CD4-positive, alpha-beta T cell (primary cell): ENCODE measurements at regions not wholly inside any gene's neighbourhood (a gene's known extent, or its start where the extent isn't known, plus 50 kb on each side); places are given as distances from the start of the nearest gene placed in this dataset.
A peak's percentile ranks its signal among the peaks of the same experiment; 100 is the strongest.

Experiments
- ATAC-seq: fragments of 200-7000 bp; cut with Tn5 transposase; one replicate; pipeline ENCODE4 v1.10.0; 2022; ENCODE audit warnings: mild to moderate bottlenecking; ENCODE audit not compliant: poor library complexity
- CTCF ChIA-PET: fragments of 350-600 bp; sonication (Branson Sonifier 250); formaldehyde crosslinking; loops from one replicate; lab custom pipeline; 2021; ENCODE audit warnings: antibody characterized with exemption, inconsistent platforms; lab: Charles Lee
- POLR2A ChIA-PET: fragments of 350-600 bp; sonication (Branson Sonifier 250); formaldehyde crosslinking; loops from one replicate; lab custom pipeline; 2021; ENCODE audit warnings: antibody characterized with exemption, inconsistent platforms; lab: Charles Lee
- DNase-seq, 14 experiments: peaks; one replicate each; pipeline ENCODE4 v3.0.0-alpha.2; 2013 to 2020; ENCODE audit warnings: mixed read lengths in 2 of 14
- H3K27ac ChIP-seq, 2 donors: one replicate each; pipeline versions ENCODE4 v1.5.1 to v1.7.0; 2013; ENCODE audit warnings: low read length in 2 of 2, low read depth in 1 of 2, mild to moderate bottlenecking in 1 of 2
- H3K27me3 ChIP-seq, 2 experiments: 1 replicate in 1 of 2; 2 replicates in 1 of 2; pipeline versions ENCODE4 v1.6.1 to v1.7.0; 2013; ENCODE audit warnings: low read length in 2 of 2, control low read depth in 1 of 2, mild to moderate bottlenecking in 1 of 2, moderate library complexity in 1 of 2; ENCODE audit not compliant: insufficient read depth in 2 of 2, control insufficient read depth in 1 of 2
- H3K36me3 ChIP-seq: one replicate; pipeline ENCODE4 v1.6.1; 2013; ENCODE audit warnings: low read length, control low read depth; ENCODE audit not compliant: insufficient read depth
- H3K4me1 ChIP-seq: one replicate; pipeline ENCODE4 v1.6.1; 2013; ENCODE audit warnings: low read length, control low read depth; ENCODE audit not compliant: insufficient read depth
- H3K4me3 ChIP-seq: one replicate; pipeline ENCODE4 v1.5.1; 2013; ENCODE audit warnings: mild to moderate bottlenecking, low read length, moderate library complexity
- H3K9me3 ChIP-seq, 2 experiments: 1 replicate in 1 of 2; 2 replicates in 1 of 2; pipeline versions ENCODE4 v1.6.1 to v1.7.0; 2013; ENCODE audit warnings: low read length in 2 of 2, mild to moderate bottlenecking in 2 of 2, control low read depth in 1 of 2, moderate library complexity in 1 of 2; ENCODE audit not compliant: control insufficient read depth in 1 of 2, insufficient read depth in 1 of 2
- H3K27ac Mint-ChIP-seq: one replicate; pipeline ENCODE4 v1.8.0; 2020; ENCODE audit warnings: mixed read lengths
- H3K27me3 Mint-ChIP-seq: one replicate; pipeline ENCODE4 v1.8.0; 2021; ENCODE audit warnings: mixed read lengths
- H3K36me3 Mint-ChIP-seq: one replicate; pipeline ENCODE4 v1.8.0; 2021; ENCODE audit warnings: low read depth, mixed read lengths
- H3K4me1 Mint-ChIP-seq: one replicate; pipeline ENCODE4 v1.8.0; 2021; ENCODE audit warnings: low read depth, mixed read lengths
- H3K4me3 Mint-ChIP-seq: one replicate; pipeline ENCODE4 v1.8.0; 2020; ENCODE audit warnings: mild to moderate bottlenecking, mixed read lengths
- H3K9me3 Mint-ChIP-seq: one replicate; pipeline ENCODE4 v1.8.0; 2020; ENCODE audit warnings: mixed read lengths
- CTCF ChIP-seq: fragments of 200-600 bp; IDR thresholded peaks from one replicate; pipeline ENCODE4 v1.8.0; 2022; ENCODE audit warnings: antibody characterized with exemption, mild to moderate bottlenecking
- intact Hi-C, 2 experiments: fragments of 100-400 bp; cut with DNase I in 1 of 2; cut with micrococcal nuclease in 1 of 2; formaldehyde crosslinking; loops; one replicate each; pipeline versions ENCODE4 v1.15.1 to v1.9.0; 2023 to 2025; cut with DNase I, micrococcal nuclease

GRCh38 chr15:93143186-93143585 lies 54.2 kb upstream of the RGMA start:
- Histone ChIP-seq H3K9me3 (peaks cover 0 to 4% of the 10 kb centered on the region in 2 experiments), H3K27ac (no peak overlapping the region), H3K4me1 (peaks cover 14% of the 10 kb centered on the region), H3K36me3 (no peaks in the 10 kb centered on the region), H3K27me3 (no peaks in the 10 kb centered on the region), H3K4me3 (no peak overlapping the region)
- DNase-seq, result no peak
- Mint-ChIP-seq H3K4me3 (no peak overlapping the region), H3K36me3 (no peaks in the 10 kb centered on the region), H3K27ac (no peak overlapping the region), H3K4me1 (peaks cover 17% of the 10 kb centered on the region), H3K9me3 (no peaks in the 10 kb centered on the region), H3K27me3 (no peaks in the 10 kb centered on the region)
- CTCF ChIA-PET, result no interaction called here
- intact Hi-C loops, result no loop called here
- ATAC-seq, result no peak
- POLR2A ChIA-PET, result no interaction called here
- TF ChIP-seq CTCF, result no peak

GRCh38 chr15:93141371-93141794 lies 52.4 kb upstream of the RGMA start:
- intact Hi-C loops, result no loop called here
- H3K27ac Mint-ChIP-seq, result peak overlapping the region; percentile 13

GRCh38 chr15:93139436-93139835 lies 50.4 kb upstream of the RGMA start:
- ATAC-seq (no peak), DNase-seq (no peak)
- Histone ChIP-seq H3K9me3 (peaks cover 0 to 4% of the 10 kb centered on the region in 2 experiments), H3K4me3 (no peak overlapping the region), H3K27ac (no peak overlapping the region), H3K36me3 (no peaks in the 10 kb centered on the region), H3K27me3 (no peaks in the 10 kb centered on the region), H3K4me1 (peaks cover 14% of the 10 kb centered on the region)
- no peak overlapping the region for H3K4me3 Mint-ChIP-seq
- H3K27ac Mint-ChIP-seq, result no peak overlapping the region
- no peak for TF ChIP-seq CTCF
- ChIA-PET CTCF (no interaction called here), POLR2A (no interaction called here)
- intact Hi-C loops, result no loop called here
- no peaks in the 10 kb centered on the region for H3K36me3 Mint-ChIP-seq
- H3K27me3 Mint-ChIP-seq, result no peaks in the 10 kb centered on the region
- H3K4me1 Mint-ChIP-seq, result peaks cover 17% of the 10 kb centered on the region
- H3K9me3 Mint-ChIP-seq, result no peaks in the 10 kb centered on the region

More at GRCh38 chr15:93141371-93141794, 52.4 kb upstream of the RGMA start:
- H3K9me3 ChIP-seq, result peaks cover 0 to 4% of the 10 kb centered on the region in 2 experiments
- H3K27ac ChIP-seq, result no peak overlapping the region
- no peaks in the 10 kb centered on the region for H3K27me3 ChIP-seq
- Mint-ChIP-seq H3K4me3 (peak overlapping the region; percentile 43), H3K9me3 (no peaks in the 10 kb centered on the region), H3K4me1 (peaks cover 17% of the 10 kb centered on the region), H3K36me3 (no peaks in the 10 kb centered on the region), H3K27me3 (no peaks in the 10 kb centered on the region)
- H3K36me3 ChIP-seq, result no peaks in the 10 kb centered on the region
- ChIA-PET CTCF (no interaction called here), POLR2A (interaction anchor here (0.6 kb wide), 1 partner anchor 138 kb away, joined by 3 read pairs; no protein-coding TSS in a partner anchor)
- ATAC-seq, result peak; percentile 68
- DNase-seq, result peak in 12 of 14 experiments; percentile 2 to 64 (median 18)
- peaks cover 14% of the 10 kb centered on the region for H3K4me1 ChIP-seq
- H3K4me3 ChIP-seq, result peak overlapping the region; percentile 4
- TF ChIP-seq CTCF, result no peak
